GM23338 (cell line): ENCODE measurements at regions not wholly inside any gene's neighbourhood (a gene's known extent, or its start where the extent isn't known, plus 50 kb on each side); places are given as distances from the start of the nearest gene placed in this dataset.

Source experiments
- ATAC-seq: fragments of 200-7000 bp; cut with Tn5 transposase; 3 replicates; pipeline ENCODE4 v1.9.1; 2020
- DNase-seq: peaks from one replicate; pipeline ENCODE4 v3.0.0-alpha.2; 2015; ENCODE audit warnings: low spot score
- H2AFZ ChIP-seq: fragments of 200-600 bp; sonication (generic); 2 replicates; pipeline ENCODE4 v1.8.0; 2016; ENCODE audit warnings: antibody characterized with exemption, mild to moderate bottlenecking, moderate library complexity
- H3F3A ChIP-seq: fragments of 200-600 bp; sonication (generic); replicated peaks from 2 replicates; pipeline ENCODE4 v1.8.0; 2017; ENCODE audit warnings: antibody characterized with exemption, mixed run types, low read depth
- H3K27ac ChIP-seq: fragments of 200-600 bp; sonication (generic); 2 replicates; pipeline ENCODE4 v1.6.1; 2016; ENCODE audit warnings: low read depth
- H3K27me3 ChIP-seq: fragments of 200-600 bp; sonication (generic); 2 replicates; pipeline ENCODE4 v1.8.0; 2016; ENCODE audit warnings: mild to moderate bottlenecking, mixed run types, moderate library complexity; ENCODE audit not compliant: insufficient read depth
- H3K36me3 ChIP-seq: fragments of 200-600 bp; sonication (generic); 2 replicates; pipeline ENCODE4 v1.8.0; 2016; ENCODE audit warnings: mild to moderate bottlenecking; ENCODE audit not compliant: insufficient read depth
- H3K4me1 ChIP-seq: fragments of 200-600 bp; sonication (generic); 2 replicates; pipeline ENCODE4 v1.8.0; 2016; ENCODE audit warnings: mild to moderate bottlenecking, moderate library complexity; ENCODE audit not compliant: insufficient read depth
- H3K4me2 ChIP-seq: fragments of 200-600 bp; sonication (generic); 2 replicates; pipeline ENCODE4 v1.7.1; 2017; ENCODE audit warnings: mixed run types
- H3K4me3 ChIP-seq: fragments of 200-600 bp; sonication (generic); 2 replicates; pipeline ENCODE4 v1.6.1; 2016; ENCODE audit warnings: mixed run types
- H3K79me2 ChIP-seq: fragments of 200-600 bp; sonication (generic); replicated peaks from 2 replicates; pipeline ENCODE4 v1.8.0; 2017; ENCODE audit warnings: mild to moderate bottlenecking; ENCODE audit not compliant: insufficient read depth
- H3K9me2 ChIP-seq: fragments of 200-600 bp; sonication (generic); 2 replicates; pipeline ENCODE4 v1.8.0; 2017; ENCODE audit not compliant: insufficient read depth
- H4K20me1 ChIP-seq: fragments of 200-600 bp; sonication (generic); replicated peaks from 2 replicates; pipeline ENCODE4 v1.8.0; 2017; ENCODE audit warnings: mild to moderate bottlenecking; ENCODE audit not compliant: insufficient read depth
- H3K27ac Mint-ChIP-seq: 2 replicates; pipeline ENCODE4 v1.8.0; 2020; ENCODE audit warnings: inconsistent platforms, mild to moderate bottlenecking, moderate library complexity, mixed read lengths
- H3K27me3 Mint-ChIP-seq: 3 replicates; pipeline ENCODE4 v1.8.0; 2022; ENCODE audit warnings: low read depth, mild to moderate bottlenecking, moderate library complexity, mixed read lengths, inconsistent platforms; ENCODE audit not compliant: insufficient read depth, poor library complexity
- H3K36me3 Mint-ChIP-seq: 3 replicates; pipeline ENCODE4 v1.8.0; 2021; ENCODE audit warnings: low read depth, mild to moderate bottlenecking, inconsistent platforms, moderate library complexity, mixed read lengths
- H3K4me1 Mint-ChIP-seq: 3 replicates; pipeline ENCODE4 v1.8.0; 2020; ENCODE audit warnings: mild to moderate bottlenecking, inconsistent platforms, mixed read lengths
- H3K4me3 Mint-ChIP-seq: 3 replicates; pipeline ENCODE4 v1.8.0; 2021; ENCODE audit warnings: moderate library complexity, mild to moderate bottlenecking, inconsistent platforms, mixed read lengths
- H3K9me3 Mint-ChIP-seq: 3 replicates; pipeline ENCODE4 v1.8.0; 2020; ENCODE audit warnings: moderate library complexity, mild to moderate bottlenecking, inconsistent platforms, mixed read lengths
- CREB1 ChIP-seq: fragments of 250-450 bp; sonication (Bioruptor Pico); IDR thresholded peaks from 2 replicates; pipeline ENCODE4 v1.5.0; 2020; ENCODE audit warnings: low read depth, mild to moderate bottlenecking, moderate library complexity
- CTCF ChIP-seq, 2 experiments: fragments of 200-600 bp in 1 of 2; sonication (generic) in 1 of 2; conservative IDR thresholded peaks; 2 replicates each; pipeline versions ENCODE4 v1.5.1 to v1.6.1; 2016 to 2017; ENCODE audit warnings: antibody characterized with exemption in 2 of 2, low read depth in 2 of 2, mild to moderate bottlenecking in 2 of 2, moderate library complexity in 1 of 2
- EZH2 ChIP-seq: fragments of 200-600 bp; sonication (generic); IDR thresholded peaks from one replicate; pipeline ENCODE4 v1.8.0; 2017; ENCODE audit warnings: antibody characterized with exemption, mild to moderate bottlenecking, low read depth; ENCODE audit not compliant: unreplicated experiment
- POLR2AphosphoS5 ChIP-seq: IDR thresholded peaks from 2 replicates; pipeline ENCODE4 v1.6.1; 2016; ENCODE audit warnings: antibody characterized with exemption, low read depth
- STAT1 ChIP-seq: IDR thresholded peaks from one replicate; pipeline ENCODE4 v1.6.1; 2016; ENCODE audit warnings: antibody characterized with exemption; ENCODE audit not compliant: unreplicated experiment
- ZNF462 ChIP-seq: fragments of 250-450 bp; sonication (Bioruptor Pico); IDR thresholded peaks from 2 replicates; pipeline ENCODE4 v1.5.0; 2020; ENCODE audit warnings: mild to moderate bottlenecking, moderate library complexity

- TF ChIP-seq CTCF (conservative IDR thresholded peaks at IDR 0.05; ENCODE audit: low read depth in 2 of 2) (no peak), POLR2AphosphoS5 (no peak), ZNF462 (no peak)
Observed at GRCh38 chr17:31715446-31715845, 143.6 kb downstream of the COPRS start (continued).

- H3K9me2 ChIP-seq = no peaks in the 10 kb centered on the region
- no peaks in the 10 kb centered on the region for H3K9me3 Mint-ChIP-seq
- H3K36me3 Mint-ChIP-seq = no peaks in the 10 kb centered on the region
- no peak overlapping the region for H3K4me2 ChIP-seq
- no peak overlapping the region for H2AFZ ChIP-seq
- H3K27ac Mint-ChIP-seq = no peak overlapping the region
- H3K79me2 ChIP-seq = no peaks in the 10 kb centered on the region
- H3K36me3 ChIP-seq = no peaks in the 10 kb centered on the region
- no peaks in the 10 kb centered on the region for H3K4me1 ChIP-seq
- no peaks in the 10 kb centered on the region for H3K27me3 ChIP-seq
- DNase-seq = no peak
- H4K20me1 ChIP-seq = no peaks in the 10 kb centered on the region
- H3K27ac ChIP-seq = no peak overlapping the region
- H3K4me3 ChIP-seq = no peak overlapping the region
- no peaks in the 10 kb centered on the region for H3F3A ChIP-seq
- no peak for ATAC-seq
- peaks cover 2% of the 10 kb centered on the region for H3K27me3 Mint-ChIP-seq
- H3K4me1 Mint-ChIP-seq = no peaks in the 10 kb centered on the region
- no peak overlapping the region for H3K4me3 Mint-ChIP-seq
- TF ChIP-seq CTCF (conservative IDR thresholded peaks at IDR 0.05; ENCODE audit: low read depth in 2 of 2) (no peak), CREB1 (CRISPR knock-in tag) (no peak), STAT1 (no peak), EZH2 (no peak)
Observed at GRCh38 chr17:31704483-31704882, 154.6 kb downstream of the COPRS start.
